K562 (cell line): ENCODE measurements at regions not wholly inside any gene's neighbourhood (a gene's known extent, or its start where the extent isn't known, plus 50 kb on each side); places are given as distances from the start of the nearest gene placed in this dataset.
A peak's percentile ranks its signal among the peaks of the same experiment; 100 is the strongest.

Source experiments
- BRCA1 ChIP-seq, 2 experiments: fragments of 450-650 bp in 1 of 2; sonication (generic) in 1 of 2; formaldehyde crosslinking in 1 of 2; IDR thresholded peaks; 2 replicates each; pipeline versions ENCODE4 v1.5.0 to v1.6.1; 2017 to 2020; ENCODE audit warnings: mild to moderate bottlenecking in 1 of 2, missing genetic modification reagents in 1 of 2
- C11orf30 ChIP-seq: fragments of 450-650 bp; IDR thresholded peaks from 2 replicates; pipeline ENCODE4 v1.6.1; 2016; ENCODE audit warnings: low read depth, mild to moderate bottlenecking
- COPS2 ChIP-seq: fragments of 450-650 bp; conservative IDR thresholded peaks from 2 replicates; pipeline ENCODE4 v1.6.1; 2016; ENCODE audit warnings: mild to moderate bottlenecking, moderate library complexity
- CREB1 ChIP-seq, 2 experiments: sonication (generic) in 1 of 2; formaldehyde crosslinking in 1 of 2; IDR thresholded peaks; 2 replicates each; pipeline versions ENCODE4 v1.6.1 to v1.8.0; 2012 to 2022; ENCODE audit warnings: inconsistent platforms in 1 of 2, mild to moderate bottlenecking in 1 of 2, missing genetic modification reagents in 1 of 2, moderate library complexity in 1 of 2
- CREM ChIP-seq: IDR thresholded peaks from 2 replicates; pipeline ENCODE4 v1.6.1; 2014; ENCODE audit warnings: antibody characterized with exemption, low read depth
- GATA2 ChIP-seq: sonication (generic); formaldehyde crosslinking; IDR thresholded peaks from 2 replicates; pipeline ENCODE4 v1.4.0; 2020; ENCODE audit warnings: mild to moderate bottlenecking, missing genetic modification reagents
- GTF2B ChIP-seq: IDR thresholded peaks from 2 replicates; pipeline ENCODE4 v1.6.1; 2011; ENCODE audit not compliant: insufficient read length; ENCODE audit errors: extremely low read depth
- HIVEP1 ChIP-seq: fragments of 250-450 bp; sonication (Bioruptor Pico); IDR thresholded peaks from 2 replicates; pipeline ENCODE4 v1.4.0; 2020; ENCODE audit warnings: mild to moderate bottlenecking
- HMGXB4 ChIP-seq: sonication (generic); formaldehyde crosslinking; IDR thresholded peaks from 2 replicates; pipeline ENCODE4 v1.8.1; 2023; ENCODE audit warnings: mild to moderate bottlenecking, missing genetic modification reagents
- HNRNPLL ChIP-seq: fragments of 200-400 bp; formaldehyde crosslinking; IDR thresholded peaks from 2 replicates; pipeline ENCODE4 v1.6.1; 2017; ENCODE audit warnings: low read length, low read depth, mild to moderate bottlenecking; ENCODE audit not compliant: poor library complexity, severe bottlenecking
- HOMEZ ChIP-seq: fragments of 250-450 bp; sonication (Bioruptor Pico); IDR thresholded peaks from 2 replicates; pipeline ENCODE4 v1.4.0; 2020; ENCODE audit warnings: mild to moderate bottlenecking, moderate library complexity
- JUN ChIP-seq, 2 experiments: sonication (generic) in 1 of 2; formaldehyde crosslinking in 1 of 2; IDR thresholded peaks; 2 replicates each; pipeline versions ENCODE4 v1.6.1 to v1.8.0; 2012 to 2022; ENCODE audit warnings: borderline replicate concordance in 2 of 2, mild to moderate bottlenecking in 2 of 2, improper control_type of control experiment in 1 of 2, low read depth in 1 of 2, low read length in 1 of 2, missing genetic modification reagents in 1 of 2
- KAT8 ChIP-seq: fragments of 450-650 bp; IDR thresholded peaks from 2 replicates; pipeline ENCODE4 v1.6.1; 2016; ENCODE audit warnings: low read depth, mild to moderate bottlenecking
- NCOA1 ChIP-seq: fragments of 450-650 bp; IDR thresholded peaks from 2 replicates; pipeline ENCODE4 v1.6.1; 2016; ENCODE audit warnings: low read depth
- NCOA2 ChIP-seq, 2 experiments: fragments of 450-650 bp; IDR thresholded peaks; 2 replicates each; pipeline ENCODE4 v1.6.1; 2018; ENCODE audit warnings: mild to moderate bottlenecking in 2 of 2, moderate library complexity in 1 of 2; ENCODE audit not compliant: partially characterized antibody in 2 of 2
- NR0B1 ChIP-seq: fragments of 450-650 bp; IDR thresholded peaks from one replicate; pipeline ENCODE4 v1.6.1; 2018; ENCODE audit warnings: mild to moderate bottlenecking, moderate library complexity; ENCODE audit not compliant: partially characterized antibody
- POLR2G ChIP-seq: fragments of 200-400 bp; formaldehyde crosslinking; IDR thresholded peaks from 2 replicates; pipeline ENCODE4 v1.6.1; 2017; ENCODE audit warnings: low read depth, mild to moderate bottlenecking, antibody characterized with exemption, low read length, moderate library complexity
- POU5F1 ChIP-seq: fragments of 150-350 bp; IDR thresholded peaks from 2 replicates; pipeline ENCODE4 v1.6.1; 2014; ENCODE audit warnings: borderline replicate concordance, low read length, low read depth, mild to moderate bottlenecking; ENCODE audit not compliant: partially characterized antibody
- PRPF4 ChIP-seq: fragments of 200-400 bp; formaldehyde crosslinking; IDR thresholded peaks from one replicate; pipeline ENCODE4 v1.6.1; 2017; ENCODE audit warnings: low read length, low read depth, mild to moderate bottlenecking; ENCODE audit not compliant: insufficient read depth, poor library complexity, severe bottlenecking
- THRAP3 ChIP-seq: fragments of 450-650 bp; IDR thresholded peaks from 2 replicates; pipeline ENCODE4 v1.6.1; 2016; ENCODE audit warnings: mild to moderate bottlenecking, inconsistent platforms, borderline replicate concordance
- ZKSCAN1 ChIP-seq: fragments of 150-350 bp; IDR thresholded peaks from 2 replicates; pipeline ENCODE4 v1.6.1; 2016; ENCODE audit warnings: low read depth, low read length
- ZNF263 ChIP-seq: sonication (generic); formaldehyde crosslinking; IDR thresholded peaks from 2 replicates; pipeline ENCODE4 v1.8.0; 2022; ENCODE audit warnings: mild to moderate bottlenecking, missing genetic modification reagents, borderline replicate concordance
- ZNF316 ChIP-seq: fragments of 450-650 bp; IDR thresholded peaks from 2 replicates; pipeline ENCODE4 v1.6.1; 2016
- ZNF436 ChIP-seq: fragments of 250-450, 450-650 bp; sonication (Bioruptor Pico); formaldehyde crosslinking; IDR thresholded peaks from 2 replicates; pipeline ENCODE4 v1.7.0; 2020; ENCODE audit warnings: mild to moderate bottlenecking

- 0 out of 2 replicates have a peak, but pooled peaks have one; percentile 25 for TF ChIP-seq CREM
- no peak for TF ChIP-seq HMGXB4 (CRISPR knock-in tag)
- TF ChIP-seq ZKSCAN1 = no peak
- no peak for TF ChIP-seq BRCA1 (IDR thresholded peaks at IDR 0.05)
- TF ChIP-seq BRCA1 (CRISPR knock-in tag; IDR thresholded peaks at IDR 0.05) = no peak
- peak; percentile 48; the same call in 1 of the 2 replicates for TF ChIP-seq ZNF263 (CRISPR knock-in tag)
- no peak for TF ChIP-seq HNRNPLL
- no peak for TF ChIP-seq NCOA1
- TF ChIP-seq POLR2G = no peak
- TF ChIP-seq NR0B1 = no peak
- peak; percentile 82 for TF ChIP-seq C11orf30
- TF ChIP-seq GATA2 (CRISPR knock-in tag) = no peak
- no peak for TF ChIP-seq GTF2B
- no peak for TF ChIP-seq PRPF4
- peak; percentile 91 for TF ChIP-seq ZNF316
- no peak for TF ChIP-seq NCOA2 (IDR thresholded peaks at IDR 0.05; ENCODE audit: partially characterized antibody in 2 of 2)
- TF ChIP-seq CREB1 (IDR thresholded peaks at IDR 0.05) = no peak
- no peak for TF ChIP-seq CREB1 (CRISPR knock-in tag; IDR thresholded peaks at IDR 0.05)
- no peak for TF ChIP-seq HIVEP1 (CRISPR knock-in tag)
- TF ChIP-seq HOMEZ (CRISPR knock-in tag) = no peak
- peak; percentile 31; the same call in 1 of the 2 replicates for TF ChIP-seq JUN (IDR thresholded peaks at IDR 0.05; ENCODE audit: borderline replicate concordance, low read depth, low read length)
- TF ChIP-seq JUN (CRISPR knock-in tag; IDR thresholded peaks at IDR 0.05; ENCODE audit: borderline replicate concordance) = no peak
- TF ChIP-seq THRAP3 = no peak
- TF ChIP-seq ZNF436 (CRISPR knock-in tag) = no peak
- no peak for TF ChIP-seq KAT8
- no peak for TF ChIP-seq COPS2
- TF ChIP-seq POU5F1 = no peak
Measured at GRCh38 chr15:50828610-50829206, 63.2 kb upstream of the SPPL2A start (continued).
